Pancreas (tissue), 10 donors: ENCODE measurements at regions not wholly inside any gene's neighbourhood (a gene's known extent, or its start where the extent isn't known, plus 50 kb on each side); places are given as distances from the start of the nearest gene placed in this dataset.
"Not testable (repeated sequence)": the region's sequence is repeated elsewhere in the genome, so short reads cannot be mapped to it uniquely, and the experiment has no call there.

Experiments used
- ATAC-seq, 4 donors: fragments of 200-7000 bp; cut with Tn5 transposase; one replicate each; pipeline versions ENCODE4 v1.8.0 to v1.9.1; 2020; ENCODE audit warnings: mild to moderate bottlenecking in 4 of 4, moderate library complexity in 4 of 4
- DNase-seq, 6 donors: peaks; one replicate each; pipeline ENCODE4 v3.0.0-alpha.2; 2020
- FAIRE-seq: peaks from 2 replicates; lab custom pipeline; 2012; peaks lifted over from hg19 to GRCh38; lab: Jason Lieb, UNC
- H3K27ac ChIP-seq, 4 donors: fragments of 200-600 bp; sonication (generic); 1 replicate in 3 of 4; 2 replicates in 1 of 4; pipeline versions ENCODE4 v1.5.0 to v1.8.0; 2020
- H3K27me3 ChIP-seq, 4 donors: fragments of 200-600 bp; one replicate each; pipeline ENCODE4 v1.8.0; 2021
- H3K36me3 ChIP-seq, 3 donors: fragments of 200-600 bp; sonication (generic) in 1 of 3; one replicate each; pipeline versions ENCODE4 v1.5.0 to v1.8.0; 2020 to 2021
- H3K4me1 ChIP-seq, 3 donors: fragments of 200-600 bp; one replicate each; pipeline ENCODE4 v1.8.0; 2021
- H3K4me3 ChIP-seq, 4 donors: fragments of 200-600 bp; sonication (generic) in 2 of 4; one replicate each; pipeline versions ENCODE4 v1.5.0 to v1.8.0; 2020 to 2021
- H3K9me3 ChIP-seq, 4 donors: fragments of 200-600 bp; one replicate each; pipeline ENCODE4 v1.8.0; 2021
- WGBS, 2 donors: extraction: QIAGEN DNeasy Blood & Tissue Kit; methylation state at CpG; one replicate each; pipeline ENCODE4 v1.1.7; 2013; 5-methylcytosine and 5-hydroxymethylcytosine counted together
- intact Hi-C, 3 donors: fragments of 100-400 bp; cut with DNase I; formaldehyde crosslinking; loops; one replicate each; pipeline versions ENCODE4 v1.11.1 to v1.14.2; 2022
- TF ChIP-seq, protein P1 (sequence below), 4 donors: fragments of 200-600 bp; sonication (generic) in 3 of 4; IDR thresholded peaks; one replicate each; pipeline versions ENCODE4 v1.5.0 to v1.8.0; 2021; ENCODE audit warnings: antibody characterized with exemption in 4 of 4
- donor health status: healthy with polysubstance abuse.
- donor health status: DM: no; HTN: no; CAD: no; lungs with moderate emphysema.
- donor health status: DM: no; HTN: no; CAD: no.
- donor health status: control.
- donor health status: control.
- donor health status: Bipolar disorder and iron deficiency.
- donor health status: DM: yes; HTN: yes; CAD: no.
- donor health status: DM: no; HTN: no; CAD: no.
- donor health status: DM: no; HTN: no; CAD: no.
- donor health status: DM: yes; HTN: yes; CAD: no.

DNA sequence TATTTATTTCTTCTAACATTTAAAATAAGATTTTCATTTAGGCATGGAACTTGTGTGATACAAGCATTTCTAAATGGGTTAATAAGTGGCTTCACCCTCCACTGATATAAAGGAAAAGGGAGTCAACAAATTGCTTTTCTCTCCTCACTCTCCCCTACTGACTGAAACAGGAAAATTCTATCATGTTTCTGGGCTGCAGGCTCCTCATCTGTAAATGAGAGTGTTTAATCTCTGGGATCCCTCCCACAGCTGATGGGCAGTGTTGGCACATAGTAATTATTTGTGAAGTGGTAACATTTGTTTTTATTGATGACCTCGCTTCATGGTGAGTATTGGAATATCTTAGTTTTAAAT is 69.8 kb upstream of the WARS2 start:
- H3K4me1 ChIP-seq, result no peaks in the 10 kb centered on the region
- TF ChIP-seq, protein P1, sequence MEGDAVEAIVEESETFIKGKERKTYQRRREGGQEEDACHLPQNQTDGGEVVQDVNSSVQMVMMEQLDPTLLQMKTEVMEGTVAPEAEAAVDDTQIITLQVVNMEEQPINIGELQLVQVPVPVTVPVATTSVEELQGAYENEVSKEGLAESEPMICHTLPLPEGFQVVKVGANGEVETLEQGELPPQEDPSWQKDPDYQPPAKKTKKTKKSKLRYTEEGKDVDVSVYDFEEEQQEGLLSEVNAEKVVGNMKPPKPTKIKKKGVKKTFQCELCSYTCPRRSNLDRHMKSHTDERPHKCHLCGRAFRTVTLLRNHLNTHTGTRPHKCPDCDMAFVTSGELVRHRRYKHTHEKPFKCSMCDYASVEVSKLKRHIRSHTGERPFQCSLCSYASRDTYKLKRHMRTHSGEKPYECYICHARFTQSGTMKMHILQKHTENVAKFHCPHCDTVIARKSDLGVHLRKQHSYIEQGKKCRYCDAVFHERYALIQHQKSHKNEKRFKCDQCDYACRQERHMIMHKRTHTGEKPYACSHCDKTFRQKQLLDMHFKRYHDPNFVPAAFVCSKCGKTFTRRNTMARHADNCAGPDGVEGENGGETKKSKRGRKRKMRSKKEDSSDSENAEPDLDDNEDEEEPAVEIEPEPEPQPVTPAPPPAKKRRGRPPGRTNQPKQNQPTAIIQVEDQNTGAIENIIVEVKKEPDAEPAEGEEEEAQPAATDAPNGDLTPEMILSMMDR (IDR thresholded peaks at IDR 0.05), result no peak
- H3K27ac ChIP-seq, result no peak overlapping the region
- DNase-seq, result no peak
- no peak for FAIRE-seq
- no peaks in the 10 kb centered on the region for H3K36me3 ChIP-seq
- WGBS, 2 donors, result 97 to 98% methylated on average over 1 of the region's 1 CpG
- H3K27me3 ChIP-seq, result no peaks in the 10 kb centered on the region
- H3K9me3 ChIP-seq, result no peaks in the 10 kb centered on the region
- intact Hi-C loops, result no loop called here
- no peak for ATAC-seq
- H3K4me3 ChIP-seq, result no peak overlapping the region

- DNase-seq, H3K36me3 ChIP-seq, intact Hi-C loops, H3K4me3 ChIP-seq, H3K4me1 ChIP-seq, ATAC-seq, FAIRE-seq, H3K27me3 ChIP-seq, H3K27ac ChIP-seq, H3K9me3 ChIP-seq: not testable (repeated sequence)
- WGBS, 2 donors, result 89 to 93% methylated on average over 1 of the region's 1 CpG
These were observed 72.8 kb upstream of the WARS2 start for GRCh38 chr1:119213213-119213612.

DNA sequence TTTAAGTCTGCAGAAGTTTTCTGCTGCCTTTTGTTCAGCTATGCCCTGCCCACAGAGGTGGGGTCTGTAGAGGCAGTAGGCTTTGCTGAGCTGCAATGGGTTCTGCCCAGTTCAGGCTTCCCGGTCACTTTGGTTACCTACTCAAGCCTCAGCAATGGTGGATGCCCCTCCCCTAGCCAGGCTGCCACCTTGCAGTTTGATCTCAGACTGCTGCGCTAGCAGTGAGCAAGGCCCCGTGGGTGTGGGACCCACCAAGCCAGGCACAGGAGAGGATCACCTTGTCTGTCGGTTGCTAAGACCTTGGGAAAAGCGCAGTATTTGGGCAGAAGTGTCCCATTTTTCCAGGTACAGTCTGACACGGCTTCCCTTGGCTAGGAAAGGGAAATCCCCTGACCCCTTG is 74.5 kb upstream of the WARS2 start:
- WGBS, 2 donors, result 90 to 94% methylated on average over 6 of the region's 6 CpGs
- H3K36me3 ChIP-seq, DNase-seq, H3K4me3 ChIP-seq, H3K9me3 ChIP-seq, H3K27ac ChIP-seq, ATAC-seq, intact Hi-C loops, H3K27me3 ChIP-seq, FAIRE-seq, H3K4me1 ChIP-seq: not testable (repeated sequence)

GRCh38 chr1:119217309-119217828 is 76.9 kb upstream of the WARS2 start:
- Histone ChIP-seq H3K4me1 (no peaks in the 10 kb centered on the region), H3K36me3 (no peaks in the 10 kb centered on the region), H3K4me3 (no peak overlapping the region), H3K9me3 (no peaks in the 10 kb centered on the region), H3K27ac (no peak overlapping the region), H3K27me3 (no peaks in the 10 kb centered on the region)
- TF ChIP-seq, protein P1 (IDR thresholded peaks at IDR 0.05), result no peak
- intact Hi-C loops, result no loop called here
- FAIRE-seq, result no peak
- no peak for DNase-seq
- no peak for ATAC-seq

DNA sequence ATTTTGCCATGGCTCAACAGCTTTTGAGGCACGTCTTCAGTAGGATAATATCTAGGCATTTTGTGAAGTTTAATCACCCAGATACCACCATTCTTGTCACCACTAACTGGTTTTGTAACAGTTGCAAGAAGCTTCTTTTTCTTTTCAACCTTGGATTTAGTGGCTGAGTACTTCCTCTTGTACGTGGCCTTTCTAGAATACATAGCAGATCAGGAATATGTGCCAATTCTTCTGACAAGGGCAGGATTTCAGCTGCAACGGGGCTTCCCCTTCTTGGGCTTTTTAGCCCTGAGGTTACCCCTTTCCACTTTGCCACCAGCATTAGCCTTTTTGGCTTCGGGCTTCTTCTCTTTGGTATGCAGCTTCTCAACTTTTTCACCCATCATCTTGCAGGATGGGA is 79.3 kb upstream of the WARS2 start:
- no peaks in the 10 kb centered on the region for H3K36me3 ChIP-seq
- 68 to 73% methylated on average over 4 of the region's 4 CpGs for WGBS, 2 donors
- H3K4me3 ChIP-seq, result no peak overlapping the region
- ATAC-seq, result no peak
- no peaks in the 10 kb centered on the region for H3K4me1 ChIP-seq
- H3K9me3 ChIP-seq, result no peaks in the 10 kb centered on the region
- no peak for FAIRE-seq
- TF ChIP-seq, protein P1 (IDR thresholded peaks at IDR 0.05), result no peak
- H3K27ac ChIP-seq, result no peak overlapping the region
- no peaks in the 10 kb centered on the region for H3K27me3 ChIP-seq
- DNase-seq, result no peak
- intact Hi-C loops, result no loop called here

DNA sequence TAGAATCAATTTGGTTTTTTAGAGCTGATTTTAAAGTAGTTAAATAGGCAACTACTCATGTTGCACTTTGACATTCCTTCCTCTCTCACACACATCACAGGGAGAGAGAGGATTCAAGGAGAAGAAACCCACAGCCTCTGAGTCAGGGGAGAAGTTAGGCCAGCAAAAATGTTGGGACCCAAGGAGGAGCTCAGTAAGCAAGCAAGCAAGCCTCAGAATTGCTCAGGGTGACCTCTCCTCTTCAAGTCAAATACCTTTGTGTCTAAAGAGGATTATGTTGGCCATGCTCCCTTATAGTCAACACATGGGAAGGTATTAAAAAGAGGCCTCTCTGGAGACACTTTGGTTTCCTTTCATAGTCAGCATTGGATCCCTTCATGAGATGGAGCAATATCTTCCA is 80.5 kb upstream of the WARS2 start:
- no peak overlapping the region for H3K4me3 ChIP-seq
- TF ChIP-seq, protein P1 (IDR thresholded peaks at IDR 0.05), result no peak
- FAIRE-seq (no peak), DNase-seq (no peak), ATAC-seq (no peak)
- H3K27ac ChIP-seq, result no peak overlapping the region
- H3K9me3 ChIP-seq, result no peaks in the 10 kb centered on the region
- no peaks in the 10 kb centered on the region for H3K27me3 ChIP-seq
- intact Hi-C loops, result no loop called here
- no peaks in the 10 kb centered on the region for H3K4me1 ChIP-seq
- H3K36me3 ChIP-seq, result no peaks in the 10 kb centered on the region
